HEK293 (cell line): ENCODE measurements at regions not wholly inside any gene's neighbourhood (a gene's known extent, or its start where the extent isn't known, plus 50 kb on each side); places are given as distances from the start of the nearest gene placed in this dataset.

Source experiments
- CTCF ChIA-PET: fragments of 350-600 bp; formaldehyde crosslinking; extraction: SDS; loops from one replicate; lab custom pipeline; 2021; ENCODE audit warnings: antibody characterized with exemption; lab: Yijun Ruan, JAX
- POLR2A ChIA-PET: fragments of 300-600 bp; formaldehyde crosslinking; extraction: SDS; loops from one replicate; lab custom pipeline; 2020; ENCODE audit warnings: antibody characterized with exemption, inconsistent platforms; lab: Yijun Ruan, JAX
- H3K27ac ChIP-seq: fragments of 200-500 bp; sonication (Bioruptor generic); 2 replicates; pipeline ENCODE4 v1.5.1; 2014; ENCODE audit warnings: low read depth, low read length, control low read depth, inconsistent platforms; ENCODE audit errors: extremely low read depth
- H3K36me3 ChIP-seq, 2 experiments: fragments of 200-500 bp in 1 of 2; sonication (Bioruptor generic) in 1 of 2; 1 replicate in 1 of 2; 2 replicates in 1 of 2; pipeline ENCODE4 v1.5.1; 2014 to 2017; ENCODE audit warnings: inconsistent platforms in 2 of 2, low read length in 2 of 2; ENCODE audit not compliant: control insufficient read depth in 2 of 2, insufficient read depth in 1 of 2
- H3K4me1 ChIP-seq: fragments of 200-500 bp; sonication (Bioruptor generic); 2 replicates; pipeline ENCODE4 v1.5.1; 2014; ENCODE audit warnings: mild to moderate bottlenecking, low read length, inconsistent platforms; ENCODE audit not compliant: control insufficient read depth, insufficient read depth
- H3K4me3 ChIP-seq: 2 replicates; pipeline ENCODE4 v1.5.1; 2011; ENCODE audit warnings: low read depth, mild to moderate bottlenecking, control low read depth, low read length, moderate library complexity
- H3K9me3 ChIP-seq: fragments of 200-500 bp; sonication (Bioruptor generic); 2 replicates; pipeline ENCODE4 v1.5.1; 2014; ENCODE audit warnings: low read depth, low read length, inconsistent platforms; ENCODE audit not compliant: control insufficient read depth, insufficient read depth
- ELK4 ChIP-seq: IDR thresholded peaks from 2 replicates; pipeline ENCODE4 v1.6.1; 2011; ENCODE audit warnings: mild to moderate bottlenecking, low read depth, low read length, borderline replicate concordance
- GLI2 ChIP-seq: fragments of 450-650 bp; formaldehyde crosslinking; IDR thresholded peaks from 2 replicates; pipeline ENCODE4; 2017; ENCODE audit warnings: missing biosample characterization, missing genetic modification characterization, low read depth, borderline replicate concordance
- GLIS1 ChIP-seq: fragments of 450-650 bp; formaldehyde crosslinking; IDR thresholded peaks from 2 replicates; pipeline ENCODE4 v1.5.1; 2016; ENCODE audit warnings: missing biosample characterization, missing genetic modification characterization
- KLF7 ChIP-seq: fragments of 450-650 bp; formaldehyde crosslinking; IDR thresholded peaks from 2 replicates; pipeline ENCODE4 v1.5.1; 2016; ENCODE audit warnings: missing biosample characterization, missing genetic modification characterization, borderline replicate concordance
- KLF8 ChIP-seq: fragments of 450-650 bp; formaldehyde crosslinking; IDR thresholded peaks from 2 replicates; pipeline ENCODE4 v1.5.1; 2016; ENCODE audit warnings: missing biosample characterization, missing genetic modification characterization
- SETDB1 ChIP-seq: IDR thresholded peaks from one replicate; pipeline ENCODE4 v1.6.1; 2017; ENCODE audit warnings: mild to moderate bottlenecking, low read length, moderate library complexity, mixed read lengths; ENCODE audit not compliant: insufficient read length
- ZBTB20 ChIP-seq: fragments of 450-650 bp; formaldehyde crosslinking; IDR thresholded peaks from 2 replicates; pipeline ENCODE4 v1.5.1; 2016; ENCODE audit warnings: missing biosample characterization, missing genetic modification characterization
- ZNF133 ChIP-seq: fragments of 450-650 bp; formaldehyde crosslinking; IDR thresholded peaks from 2 replicates; pipeline ENCODE4 v1.5.1; 2016; ENCODE audit warnings: missing biosample characterization, missing genetic modification characterization
- ZNF138 ChIP-seq: fragments of 450-650 bp; formaldehyde crosslinking; IDR thresholded peaks from 2 replicates; pipeline ENCODE4 v1.5.1; 2016; ENCODE audit warnings: missing biosample characterization, missing genetic modification characterization, borderline replicate concordance
- ZNF16 ChIP-seq: fragments of 450-650 bp; formaldehyde crosslinking; IDR thresholded peaks from 2 replicates; pipeline ENCODE4 v1.5.1; 2016; ENCODE audit warnings: low read depth, missing biosample characterization, missing genetic modification characterization
- ZNF175 ChIP-seq: fragments of 450-650 bp; formaldehyde crosslinking; IDR thresholded peaks from 2 replicates; pipeline ENCODE4 v1.5.1; 2016; ENCODE audit warnings: missing biosample characterization, missing genetic modification characterization
- ZNF266 ChIP-seq: fragments of 450-650 bp; formaldehyde crosslinking; IDR thresholded peaks from 2 replicates; pipeline ENCODE4 v1.5.1; 2016; ENCODE audit warnings: missing biosample characterization, missing genetic modification characterization, low read depth
- ZNF280C ChIP-seq: fragments of 450-650 bp; formaldehyde crosslinking; IDR thresholded peaks from 2 replicates; pipeline ENCODE4 v1.5.1; 2016; ENCODE audit warnings: missing biosample characterization, missing genetic modification characterization
- ZNF311 ChIP-seq: fragments of 450-650 bp; formaldehyde crosslinking; IDR thresholded peaks from 2 replicates; pipeline ENCODE4 v1.5.1; 2017; ENCODE audit warnings: missing biosample characterization, missing genetic modification characterization, borderline replicate concordance
- ZNF335 ChIP-seq: fragments of 450-650 bp; formaldehyde crosslinking; conservative IDR thresholded peaks from 2 replicates; pipeline ENCODE4 v1.5.1; 2016; ENCODE audit warnings: missing biosample characterization, missing genetic modification characterization
- ZNF350 ChIP-seq: fragments of 450-650 bp; formaldehyde crosslinking; IDR thresholded peaks from 2 replicates; pipeline ENCODE4 v1.5.0; 2017; ENCODE audit warnings: missing biosample characterization, mild to moderate bottlenecking, missing genetic modification characterization
- ZNF555 ChIP-seq: fragments of 450-650 bp; formaldehyde crosslinking; conservative IDR thresholded peaks from 2 replicates; pipeline ENCODE4 v1.5.1; 2017; ENCODE audit warnings: missing biosample characterization, mild to moderate bottlenecking, missing genetic modification characterization, inconsistent platforms
- ZNF626 ChIP-seq: fragments of 450-650 bp; sonication (Bioruptor Pico); formaldehyde crosslinking; IDR thresholded peaks from 2 replicates; pipeline ENCODE4 v1.5.1; 2018; ENCODE audit warnings: missing biosample characterization, missing genetic modification characterization, inconsistent platforms
- ZNF791 ChIP-seq: fragments of 450-650 bp; formaldehyde crosslinking; IDR thresholded peaks from 2 replicates; pipeline ENCODE4 v1.5.1; 2016; ENCODE audit warnings: missing biosample characterization, missing genetic modification characterization
- ZNF843 ChIP-seq: fragments of 450-650 bp; formaldehyde crosslinking; IDR thresholded peaks from 2 replicates; pipeline ENCODE4 v1.5.1; 2016; ENCODE audit warnings: missing biosample characterization, missing genetic modification characterization
- ZSCAN16 ChIP-seq: fragments of 450-650 bp; formaldehyde crosslinking; IDR thresholded peaks from 2 replicates; pipeline ENCODE4 v1.5.1; 2016; ENCODE audit warnings: missing biosample characterization, missing genetic modification characterization
- ZSCAN4 ChIP-seq: fragments of 450-650 bp; formaldehyde crosslinking; IDR thresholded peaks from 2 replicates; pipeline ENCODE4 v1.5.1; 2017; ENCODE audit warnings: missing biosample characterization, missing genetic modification characterization
- TF ChIP-seq, protein P1 (sequence below): sonication (generic); formaldehyde crosslinking; IDR thresholded peaks from 2 replicates; pipeline ENCODE4 v1.8.1; 2022; ENCODE audit warnings: mild to moderate bottlenecking, moderate library complexity, missing genetic modification reagents
- TF ChIP-seq, protein P2 (sequence below): fragments of 450-650 bp; formaldehyde crosslinking; IDR thresholded peaks from 2 replicates; pipeline ENCODE4 v1.5.1; 2016; ENCODE audit warnings: missing biosample characterization, missing genetic modification characterization
- TF ChIP-seq, protein P3 (sequence below): fragments of 450-650 bp; formaldehyde crosslinking; IDR thresholded peaks from 2 replicates; pipeline ENCODE4 v1.5.1; 2016; ENCODE audit warnings: missing biosample characterization, missing genetic modification characterization, borderline replicate concordance

DNA sequence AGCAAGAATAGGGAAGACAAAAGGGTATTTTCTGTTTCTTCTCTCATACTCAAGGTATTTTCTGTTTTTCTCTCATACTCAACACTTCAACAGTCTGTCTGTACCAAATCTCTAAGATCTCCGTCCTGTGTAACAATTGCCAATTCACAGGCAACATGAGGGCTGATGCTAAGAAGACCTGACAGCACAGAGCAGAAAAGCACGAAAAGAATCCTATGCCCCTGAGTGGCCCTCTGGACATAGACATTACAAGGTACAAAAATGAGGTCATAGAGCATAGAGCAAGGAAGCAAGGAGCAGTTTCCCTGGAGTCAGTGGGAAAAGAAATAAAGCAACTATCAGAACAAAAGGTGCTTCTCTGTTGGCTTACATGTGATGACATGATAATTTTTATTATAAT lies 1612.6 kb upstream of the CELF4 start:
- no peaks in the 10 kb centered on the region for H3K4me1 ChIP-seq
- H3K27ac ChIP-seq: no peak overlapping the region
- POLR2A ChIA-PET: no interaction called here
- H3K9me3 ChIP-seq: no peaks in the 10 kb centered on the region
- CTCF ChIA-PET: no interaction called here
- no peak overlapping the region for H3K4me3 ChIP-seq
- H3K36me3 ChIP-seq: no peaks in the 10 kb centered on the region
- TF ChIP-seq ZNF350 (tag by site-specific recombination) (no peak), KLF7 (tag by site-specific recombination) (no peak), ZNF133 (tag by site-specific recombination) (no peak), ZNF626 (no peak), ZNF138 (tag by site-specific recombination) (no peak), ZNF335 (tag by site-specific recombination) (no peak), ZNF311 (tag by site-specific recombination) (no peak), ZNF555 (tag by site-specific recombination) (no peak), KLF8 (tag by site-specific recombination) (no peak), GLI2 (no peak), ELK4 (no peak), ZSCAN4 (tag by site-specific recombination) (no peak), ZNF266 (tag by site-specific recombination) (no peak), ZNF280C (tag by site-specific recombination) (no peak), ZBTB20 (tag by site-specific recombination) (no peak), SETDB1 (no peak), ZNF791 (tag by site-specific recombination) (no peak), ZNF175 (tag by site-specific recombination) (no peak)
- TF ChIP-seq, protein P1, sequence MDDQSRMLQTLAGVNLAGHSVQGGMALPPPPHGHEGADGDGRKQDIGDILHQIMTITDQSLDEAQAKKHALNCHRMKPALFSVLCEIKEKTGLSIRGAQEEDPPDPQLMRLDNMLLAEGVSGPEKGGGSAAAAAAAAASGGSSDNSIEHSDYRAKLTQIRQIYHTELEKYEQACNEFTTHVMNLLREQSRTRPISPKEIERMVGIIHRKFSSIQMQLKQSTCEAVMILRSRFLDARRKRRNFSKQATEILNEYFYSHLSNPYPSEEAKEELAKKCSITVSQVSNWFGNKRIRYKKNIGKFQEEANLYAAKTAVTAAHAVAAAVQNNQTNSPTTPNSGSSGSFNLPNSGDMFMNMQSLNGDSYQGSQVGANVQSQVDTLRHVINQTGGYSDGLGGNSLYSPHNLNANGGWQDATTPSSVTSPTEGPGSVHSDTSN (CRISPR knock-in tag): no peak

- H3K4me3 ChIP-seq: no peak overlapping the region
- H3K9me3 ChIP-seq: no peaks in the 10 kb centered on the region
- no peaks in the 10 kb centered on the region for H3K36me3 ChIP-seq
- H3K27ac ChIP-seq: no peak overlapping the region
- no peaks in the 10 kb centered on the region for H3K4me1 ChIP-seq
- ChIA-PET CTCF (no interaction called here), POLR2A (no interaction called here)
- TF ChIP-seq GLIS1 (tag by site-specific recombination) (no peak), ZNF16 (tag by site-specific recombination) (no peak), ZNF843 (tag by site-specific recombination) (no peak), ZNF266 (tag by site-specific recombination) (no peak), ZSCAN16 (tag by site-specific recombination) (no peak)
- TF ChIP-seq, protein P2, sequence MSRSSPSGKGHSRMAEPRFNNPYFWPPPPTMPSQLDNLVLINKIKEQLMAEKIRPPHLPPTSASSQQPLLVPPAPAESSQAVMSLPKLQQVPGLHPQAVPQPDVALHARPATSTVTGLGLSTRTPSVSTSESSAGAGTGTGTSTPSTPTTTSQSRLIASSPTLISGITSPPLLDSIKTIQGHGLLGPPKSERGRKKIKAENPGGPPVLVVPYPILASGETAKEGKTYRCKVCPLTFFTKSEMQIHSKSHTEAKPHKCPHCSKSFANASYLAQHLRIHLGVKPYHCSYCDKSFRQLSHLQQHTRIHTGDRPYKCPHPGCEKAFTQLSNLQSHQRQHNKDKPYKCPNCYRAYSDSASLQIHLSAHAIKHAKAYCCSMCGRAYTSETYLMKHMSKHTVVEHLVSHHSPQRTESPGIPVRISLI: no peak
- TF ChIP-seq, protein P3, sequence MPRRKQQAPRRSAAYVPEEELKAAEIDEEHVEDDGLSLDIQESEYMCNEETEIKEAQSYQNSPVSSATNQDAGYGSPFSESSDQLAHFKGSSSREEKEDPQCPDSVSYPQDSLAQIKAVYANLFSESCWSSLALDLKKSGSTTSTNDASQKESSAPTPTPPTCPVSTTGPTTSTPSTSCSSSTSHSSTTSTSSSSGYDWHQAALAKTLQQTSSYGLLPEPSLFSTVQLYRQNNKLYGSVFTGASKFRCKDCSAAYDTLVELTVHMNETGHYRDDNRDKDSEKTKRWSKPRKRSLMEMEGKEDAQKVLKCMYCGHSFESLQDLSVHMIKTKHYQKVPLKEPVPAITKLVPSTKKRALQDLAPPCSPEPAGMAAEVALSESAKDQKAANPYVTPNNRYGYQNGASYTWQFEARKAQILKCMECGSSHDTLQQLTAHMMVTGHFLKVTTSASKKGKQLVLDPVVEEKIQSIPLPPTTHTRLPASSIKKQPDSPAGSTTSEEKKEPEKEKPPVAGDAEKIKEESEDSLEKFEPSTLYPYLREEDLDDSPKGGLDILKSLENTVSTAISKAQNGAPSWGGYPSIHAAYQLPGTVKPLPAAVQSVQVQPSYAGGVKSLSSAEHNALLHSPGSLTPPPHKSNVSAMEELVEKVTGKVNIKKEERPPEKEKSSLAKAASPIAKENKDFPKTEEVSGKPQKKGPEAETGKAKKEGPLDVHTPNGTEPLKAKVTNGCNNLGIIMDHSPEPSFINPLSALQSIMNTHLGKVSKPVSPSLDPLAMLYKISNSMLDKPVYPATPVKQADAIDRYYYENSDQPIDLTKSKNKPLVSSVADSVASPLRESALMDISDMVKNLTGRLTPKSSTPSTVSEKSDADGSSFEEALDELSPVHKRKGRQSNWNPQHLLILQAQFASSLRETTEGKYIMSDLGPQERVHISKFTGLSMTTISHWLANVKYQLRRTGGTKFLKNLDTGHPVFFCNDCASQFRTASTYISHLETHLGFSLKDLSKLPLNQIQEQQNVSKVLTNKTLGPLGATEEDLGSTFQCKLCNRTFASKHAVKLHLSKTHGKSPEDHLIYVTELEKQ (tag by site-specific recombination): no peak
Observed at GRCh38 chr18:39172695-39173421, 1607.3 kb upstream of the CELF4 start.
